K562 (cell line): ENCODE measurements at regions not wholly inside any gene's neighbourhood (a gene's known extent, or its start where the extent isn't known, plus 50 kb on each side); places are given as distances from the start of the nearest gene placed in this dataset.

Experiments used
- ATAC-seq: fragments of 200-7000 bp; cut with Tn5 transposase; 3 replicates; pipeline ENCODE4 v1.9.1; 2020; ENCODE audit warnings: moderate library complexity
- BruUV-seq: library from RNA; stranded (reverse); fragments of 400-500 nt; replicated peaks from 2 replicates; lab custom pipeline; 2021; lab: Mats Ljungman, UMichigan
- CTCF ChIA-PET: fragments of 300-600 bp; formaldehyde crosslinking; extraction: SDS; loops from one replicate; lab custom pipeline; 2021; ENCODE audit warnings: low intra/inter-chr PET ratio; lab: Yijun Ruan, JAX
- POLR2A ChIA-PET: fragments of 300-600, 350-650 bp; sonication (Branson Sonifier 250); formaldehyde crosslinking; extraction: SDS; loops from one replicate; lab custom pipeline; 2021; ENCODE audit warnings: antibody characterized with exemption, inconsistent platforms; lab: Yijun Ruan, JAX
- DNase-seq, 4 experiments: peaks; one replicate each; pipeline versions ENCODE4 v3.0.0 to v3.0.0-alpha.2; 2011 to 2018; ENCODE audit warnings: low spot score in 3 of 4, mixed read lengths in 3 of 4; ENCODE audit errors: extremely low read depth in 1 of 4
- FAIRE-seq: peaks from 2 replicates; lab custom pipeline; 2011; peaks lifted over from hg19 to GRCh38; lab: Jason Lieb, UNC
- H2AFZ ChIP-seq: 2 replicates; pipeline ENCODE4 v1.6.0; 2011; ENCODE audit warnings: low read depth, low read length, control low read depth, inconsistent platforms
- H3K27ac ChIP-seq: fragments of 200-600 bp; 3 replicates; pipeline ENCODE4 v1.8.0; 2011; ENCODE audit warnings: low read depth, mild to moderate bottlenecking, control low read depth, inconsistent platforms, low read length, moderate library complexity, mixed read lengths; ENCODE audit errors: extremely low read depth
- H3K27me3 ChIP-seq, 2 experiments: fragments of 300-600 bp in 1 of 2; 2 replicates in 1 of 2; 3 replicates in 1 of 2; pipeline versions ENCODE4 v1.6.0 to v1.8.0; 2011; ENCODE audit warnings: inconsistent platforms in 2 of 2, low read length in 2 of 2, mild to moderate bottlenecking in 1 of 2, mixed read lengths in 1 of 2, moderate library complexity in 1 of 2; ENCODE audit not compliant: control insufficient read depth in 2 of 2, insufficient read depth in 2 of 2
- H3K36me3 ChIP-seq: fragments of 300-600 bp; 3 replicates; pipeline ENCODE4 v1.8.0; 2011; ENCODE audit warnings: mild to moderate bottlenecking, low read length, inconsistent platforms; ENCODE audit not compliant: control insufficient read depth, insufficient read depth
- H3K4me1 ChIP-seq, 2 experiments: fragments of 200-600 bp in 1 of 2; replicated peaks in 1 of 2; 2 replicates in 1 of 2; 3 replicates in 1 of 2; pipeline versions ENCODE4 v1.5.1 to v1.8.0; 2011; ENCODE audit warnings: inconsistent platforms in 2 of 2, low read length in 2 of 2, mild to moderate bottlenecking in 1 of 2, mixed read lengths in 1 of 2, moderate library complexity in 1 of 2; ENCODE audit not compliant: control insufficient read depth in 2 of 2, insufficient read depth in 2 of 2
- H3K4me2 ChIP-seq: 2 replicates; pipeline ENCODE4 v1.6.1; 2011; ENCODE audit warnings: low read length, control low read depth, inconsistent platforms, mixed read lengths; ENCODE audit not compliant: insufficient read depth
- H3K4me3 ChIP-seq: fragments of 200-600 bp; sonication (generic), shearing (Covaris generic); 2 replicates; pipeline ENCODE4 v1.5.1; 2016; ENCODE audit warnings: control low read depth, inconsistent platforms
- H3K79me2 ChIP-seq: fragments of 200-600 bp; 3 replicates; pipeline ENCODE4 v1.8.0; 2011; ENCODE audit warnings: low read length, inconsistent platforms; ENCODE audit not compliant: control insufficient read depth, insufficient read depth
- H3K9ac ChIP-seq, 2 experiments: 2 replicates each; pipeline versions ENCODE4 v1.6.0 to v1.6.1; 2011; ENCODE audit warnings: low read depth in 2 of 2, low read length in 2 of 2, control low read depth in 1 of 2, inconsistent platforms in 1 of 2, mild to moderate bottlenecking in 1 of 2, mixed read lengths in 1 of 2; ENCODE audit not compliant: insufficient read depth in 1 of 2
- H3K9me1 ChIP-seq: one replicate; pipeline ENCODE4 v1.6.0; 2011; ENCODE audit warnings: inconsistent platforms, mild to moderate bottlenecking, low read length, moderate library complexity; ENCODE audit not compliant: control insufficient read depth, insufficient read depth
- H3K9me3 ChIP-seq: replicated peaks from 2 replicates; pipeline ENCODE4 v1.5.1; 2011; ENCODE audit warnings: low read depth, low read length, inconsistent platforms; ENCODE audit not compliant: control insufficient read depth, insufficient read depth
- H4K20me1 ChIP-seq: replicated peaks from 2 replicates; pipeline ENCODE4 v1.6.1; 2011; ENCODE audit warnings: low read length, inconsistent platforms, mixed read lengths; ENCODE audit not compliant: control insufficient read depth, insufficient read depth
- E2F1 ChIP-seq: sonication (generic); formaldehyde crosslinking; IDR thresholded peaks from 2 replicates; pipeline ENCODE4 v1.8.1; 2023; ENCODE audit warnings: mild to moderate bottlenecking, missing genetic modification reagents, moderate library complexity
- HDGF ChIP-seq: fragments of 450-650 bp; IDR thresholded peaks from 2 replicates; pipeline ENCODE4 v1.6.1; 2016
- HMG20B ChIP-seq: fragments of 250-450 bp; sonication (Bioruptor Pico); IDR thresholded peaks from 2 replicates; pipeline ENCODE4 v1.5.0; 2021; ENCODE audit warnings: mild to moderate bottlenecking
- MEF2A ChIP-seq: IDR thresholded peaks from 2 replicates; pipeline ENCODE4 v1.6.1; 2011; ENCODE audit warnings: low read depth, mild to moderate bottlenecking, low read length, moderate library complexity; ENCODE audit not compliant: control insufficient read depth
- RFX7 ChIP-seq: fragments of 250-450 bp; sonication (Bioruptor Pico); IDR thresholded peaks from 2 replicates; pipeline ENCODE4 v1.5.1; 2021; ENCODE audit warnings: mild to moderate bottlenecking
- TAF9B ChIP-seq: fragments of 450-650 bp; IDR thresholded peaks from 2 replicates; pipeline ENCODE4 v1.6.1; 2018; ENCODE audit warnings: mild to moderate bottlenecking; ENCODE audit not compliant: partially characterized antibody
- U2AF2 ChIP-seq: fragments of 200-400 bp; formaldehyde crosslinking; optimal IDR thresholded peaks from 2 replicates; pipeline ENCODE3; 2017; ENCODE audit warnings: low read depth, mild to moderate bottlenecking, low read length
- YBX1 ChIP-seq: fragments of 450-650 bp; IDR thresholded peaks from 2 replicates; pipeline ENCODE4 v1.7.1; 2016; ENCODE audit warnings: mild to moderate bottlenecking
- ZNF354B ChIP-seq: fragments of 250-450 bp; sonication (Bioruptor Pico); IDR thresholded peaks from 2 replicates; pipeline ENCODE4 v1.4.0; 2020
- WGBS: fragments of 100-300 bp; shearing (Covaris generic); methylation state at CpG from one replicate; pipeline ENCODE4 v1.1.6; 2016; ENCODE audit warnings: low coverage, mixed read lengths; ENCODE audit not compliant: insufficient coverage; ENCODE audit errors: missing lambda C conversion rate; 5-methylcytosine and 5-hydroxymethylcytosine counted together
- in situ Hi-C: fragments of 300-500 bp; cut with MboI; formaldehyde crosslinking; loops from 4 replicates; pipeline ENCODE4 v1.15.0; 2018; ENCODE audit warnings: inconsistent platforms, mixed read lengths
- intact Hi-C: fragments of 100-400 bp; cut with micrococcal nuclease; formaldehyde crosslinking; loops from 2 replicates; pipeline ENCODE4 v1.14.2; 2022
- TF ChIP-seq, protein P1 (sequence below): fragments of 250-450 bp; sonication (Bioruptor Pico); IDR thresholded peaks from 2 replicates; pipeline ENCODE4 v1.5.0; 2020; ENCODE audit warnings: mild to moderate bottlenecking, borderline replicate concordance
- TF ChIP-seq, protein P2 (sequence below): fragments of 450-650 bp; IDR thresholded peaks from 2 replicates; pipeline ENCODE4 v1.6.1; 2018; ENCODE audit not compliant: partially characterized antibody

GRCh38 chr9:107669422-107669821, 179.9 kb upstream of the KLF4 start (continued):
- TF ChIP-seq E2F1 (CRISPR knock-in tag) (no peak), YBX1 (no peak), HMG20B (CRISPR knock-in tag) (no peak), U2AF2 (no peak), TAF9B (no peak)
- TF ChIP-seq, protein P1, sequence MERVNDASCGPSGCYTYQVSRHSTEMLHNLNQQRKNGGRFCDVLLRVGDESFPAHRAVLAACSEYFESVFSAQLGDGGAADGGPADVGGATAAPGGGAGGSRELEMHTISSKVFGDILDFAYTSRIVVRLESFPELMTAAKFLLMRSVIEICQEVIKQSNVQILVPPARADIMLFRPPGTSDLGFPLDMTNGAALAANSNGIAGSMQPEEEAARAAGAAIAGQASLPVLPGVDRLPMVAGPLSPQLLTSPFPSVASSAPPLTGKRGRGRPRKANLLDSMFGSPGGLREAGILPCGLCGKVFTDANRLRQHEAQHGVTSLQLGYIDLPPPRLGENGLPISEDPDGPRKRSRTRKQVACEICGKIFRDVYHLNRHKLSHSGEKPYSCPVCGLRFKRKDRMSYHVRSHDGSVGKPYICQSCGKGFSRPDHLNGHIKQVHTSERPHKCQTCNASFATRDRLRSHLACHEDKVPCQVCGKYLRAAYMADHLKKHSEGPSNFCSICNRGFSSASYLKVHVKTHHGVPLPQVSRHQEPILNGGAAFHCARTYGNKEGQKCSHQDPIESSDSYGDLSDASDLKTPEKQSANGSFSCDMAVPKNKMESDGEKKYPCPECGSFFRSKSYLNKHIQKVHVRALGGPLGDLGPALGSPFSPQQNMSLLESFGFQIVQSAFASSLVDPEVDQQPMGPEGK, result no peak

- no TSS peak for BruUV-seq
- H3K79me2 ChIP-seq, result no peaks in the 10 kb centered on the region
- WGBS, result 1% methylated on average over 14 of the region's 16 CpGs
- H3K9ac ChIP-seq, result no peak overlapping the region
- no peaks in the 10 kb centered on the region for H3K4me1 ChIP-seq
- H3K4me3 ChIP-seq, result no peak overlapping the region
- no peaks in the 10 kb centered on the region for H3K9me1 ChIP-seq
- in situ Hi-C loops, result no loop called here
- POLR2A ChIA-PET, result no interaction called here
- H3K4me2 ChIP-seq, result no peak overlapping the region
- no peaks in the 10 kb centered on the region for H3K9me3 ChIP-seq
- H2AFZ ChIP-seq, result no peak overlapping the region
- no peak overlapping the region for H3K27ac ChIP-seq
- FAIRE-seq (no peak), ATAC-seq (no peak), DNase-seq (no peak)
- peaks cover 8 to 38% of the 10 kb centered on the region in 2 experiments for H3K27me3 ChIP-seq
- CTCF ChIA-PET, result no interaction called here
- no peaks in the 10 kb centered on the region for H3K36me3 ChIP-seq
- H4K20me1 ChIP-seq, result no peaks in the 10 kb centered on the region; the same call in 1 of the 2 replicates
- intact Hi-C loops, result no loop called here
- TF ChIP-seq RFX7 (no peak), ZNF354B (no peak), MEF2A (no peak), HDGF (no peak)
- TF ChIP-seq, protein P2, sequence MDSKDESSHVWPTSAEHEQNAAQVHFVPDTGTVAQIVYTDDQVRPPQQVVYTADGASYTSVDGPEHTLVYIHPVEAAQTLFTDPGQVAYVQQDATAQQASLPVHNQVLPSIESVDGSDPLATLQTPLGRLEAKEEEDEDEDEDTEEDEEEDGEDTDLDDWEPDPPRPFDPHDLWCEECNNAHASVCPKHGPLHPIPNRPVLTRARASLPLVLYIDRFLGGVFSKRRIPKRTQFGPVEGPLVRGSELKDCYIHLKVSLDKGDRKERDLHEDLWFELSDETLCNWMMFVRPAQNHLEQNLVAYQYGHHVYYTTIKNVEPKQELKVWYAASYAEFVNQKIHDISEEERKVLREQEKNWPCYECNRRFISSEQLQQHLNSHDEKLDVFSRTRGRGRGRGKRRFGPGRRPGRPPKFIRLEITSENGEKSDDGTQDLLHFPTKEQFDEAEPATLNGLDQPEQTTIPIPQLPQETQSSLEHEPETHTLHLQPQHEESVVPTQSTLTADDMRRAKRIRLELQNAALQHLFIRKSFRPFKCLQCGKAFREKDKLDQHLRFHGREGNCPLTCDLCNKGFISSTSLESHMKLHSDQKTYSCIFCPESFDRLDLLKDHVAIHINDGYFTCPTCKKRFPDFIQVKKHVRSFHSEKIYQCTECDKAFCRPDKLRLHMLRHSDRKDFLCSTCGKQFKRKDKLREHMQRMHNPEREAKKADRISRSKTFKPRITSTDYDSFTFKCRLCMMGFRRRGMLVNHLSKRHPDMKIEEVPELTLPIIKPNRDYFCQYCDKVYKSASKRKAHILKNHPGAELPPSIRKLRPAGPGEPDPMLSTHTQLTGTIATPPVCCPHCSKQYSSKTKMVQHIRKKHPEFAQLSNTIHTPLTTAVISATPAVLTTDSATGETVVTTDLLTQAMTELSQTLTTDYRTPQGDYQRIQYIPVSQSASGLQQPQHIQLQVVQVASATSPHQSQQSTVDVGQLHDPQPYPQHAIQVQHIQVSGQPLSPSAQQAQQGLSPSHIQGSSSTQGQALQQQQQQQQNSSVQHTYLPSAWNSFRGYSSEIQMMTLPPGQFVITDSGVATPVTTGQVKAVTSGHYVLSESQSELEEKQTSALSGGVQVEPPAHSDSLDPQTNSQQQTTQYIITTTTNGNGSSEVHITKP, result no peak
Observed at GRCh38 chr9:107667231-107668070, 177.9 kb upstream of the KLF4 start.
